B cell (primary cell): ENCODE measurements at regions not wholly inside any gene's neighbourhood (a gene's known extent, or its start where the extent isn't known, plus 50 kb on each side); places are given as distances from the start of the nearest gene placed in this dataset.

Source experiments
- EZH2 ChIP-seq: IDR thresholded peaks from 2 replicates; pipeline ENCODE4 v1.6.1; 2012; ENCODE audit warnings: borderline replicate concordance, low read depth, mild to moderate bottlenecking, moderate library complexity, low read length; ENCODE audit not compliant: insufficient read depth, poor library complexity, severe bottlenecking
- TF ChIP-seq, protein P1 (sequence below): fragments of 200-600 bp; IDR thresholded peaks from one replicate; pipeline ENCODE4 v1.8.0; 2022; ENCODE audit warnings: antibody characterized with exemption, mild to moderate bottlenecking

DNA sequence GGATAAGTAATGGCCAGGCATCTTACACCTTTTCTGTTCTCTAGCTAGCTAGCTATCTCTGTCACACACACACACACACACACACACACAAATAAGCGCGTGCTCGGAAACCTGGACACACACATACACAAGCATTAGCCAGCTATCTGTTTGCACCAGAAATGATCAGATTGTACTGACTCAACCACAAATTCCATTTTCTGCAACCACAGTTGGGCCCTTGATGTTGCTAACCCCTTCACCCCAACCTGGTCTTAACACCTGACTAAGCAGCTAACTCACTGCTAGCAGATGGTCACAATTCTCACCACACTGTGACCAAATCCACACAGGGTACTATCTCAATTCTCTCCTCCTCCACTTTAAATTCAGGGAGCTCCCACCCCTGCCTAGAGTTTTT, 183.0 kb upstream of the THBS1 start:
- TF ChIP-seq, protein P1, sequence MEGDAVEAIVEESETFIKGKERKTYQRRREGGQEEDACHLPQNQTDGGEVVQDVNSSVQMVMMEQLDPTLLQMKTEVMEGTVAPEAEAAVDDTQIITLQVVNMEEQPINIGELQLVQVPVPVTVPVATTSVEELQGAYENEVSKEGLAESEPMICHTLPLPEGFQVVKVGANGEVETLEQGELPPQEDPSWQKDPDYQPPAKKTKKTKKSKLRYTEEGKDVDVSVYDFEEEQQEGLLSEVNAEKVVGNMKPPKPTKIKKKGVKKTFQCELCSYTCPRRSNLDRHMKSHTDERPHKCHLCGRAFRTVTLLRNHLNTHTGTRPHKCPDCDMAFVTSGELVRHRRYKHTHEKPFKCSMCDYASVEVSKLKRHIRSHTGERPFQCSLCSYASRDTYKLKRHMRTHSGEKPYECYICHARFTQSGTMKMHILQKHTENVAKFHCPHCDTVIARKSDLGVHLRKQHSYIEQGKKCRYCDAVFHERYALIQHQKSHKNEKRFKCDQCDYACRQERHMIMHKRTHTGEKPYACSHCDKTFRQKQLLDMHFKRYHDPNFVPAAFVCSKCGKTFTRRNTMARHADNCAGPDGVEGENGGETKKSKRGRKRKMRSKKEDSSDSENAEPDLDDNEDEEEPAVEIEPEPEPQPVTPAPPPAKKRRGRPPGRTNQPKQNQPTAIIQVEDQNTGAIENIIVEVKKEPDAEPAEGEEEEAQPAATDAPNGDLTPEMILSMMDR: no peak
- TF ChIP-seq EZH2: no peak
